ENCODE measurements at regions not wholly inside any gene's neighbourhood (a gene's known extent, or its start where the extent isn't known, plus 50 kb on each side); places are given as distances from the start of the nearest gene placed in this dataset.
"Not testable (repeated sequence)": the region's sequence is repeated elsewhere in the genome, so short reads cannot be mapped to it uniquely, and the experiment has no call there.

DNA sequence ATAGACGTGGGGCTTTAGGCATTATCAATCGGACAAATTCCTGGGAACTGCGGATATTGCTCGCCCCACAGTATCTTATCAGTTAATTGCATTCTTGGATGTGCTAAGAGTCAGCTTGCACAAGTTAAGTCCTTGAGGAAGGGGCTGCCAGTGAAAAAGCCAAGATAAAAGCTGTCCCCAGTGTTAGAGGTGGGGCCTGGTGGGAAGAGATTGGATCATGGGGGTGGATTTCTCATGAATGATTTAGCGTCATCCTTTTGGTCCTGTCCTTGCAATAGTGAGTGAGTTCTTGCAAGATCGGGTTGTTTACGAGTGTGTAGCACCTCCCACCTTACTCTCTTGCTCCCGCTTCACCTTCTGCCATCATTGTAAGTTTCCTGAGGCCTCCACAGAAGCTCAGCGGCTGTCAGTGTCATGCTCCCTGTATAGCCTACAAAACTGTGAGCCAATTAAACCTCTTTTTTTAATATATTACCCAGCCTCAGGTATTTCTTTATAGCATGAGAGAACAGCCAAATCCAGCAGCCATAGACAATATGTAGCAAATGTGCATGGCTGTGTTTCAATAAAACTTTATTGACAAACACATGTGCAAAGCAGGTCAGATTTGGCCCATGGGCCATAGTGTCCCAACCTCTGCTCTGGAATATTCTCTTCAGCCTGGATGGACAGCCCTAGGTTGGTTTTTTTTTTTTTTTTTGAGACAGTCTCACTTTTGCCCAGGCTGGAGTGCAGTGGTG is 189.2 kb downstream of the OTOP1 start:
- not testable (repeated sequence) for DNase-seq (ENCODE audit: low read depth in 2 of 2)

DNA sequence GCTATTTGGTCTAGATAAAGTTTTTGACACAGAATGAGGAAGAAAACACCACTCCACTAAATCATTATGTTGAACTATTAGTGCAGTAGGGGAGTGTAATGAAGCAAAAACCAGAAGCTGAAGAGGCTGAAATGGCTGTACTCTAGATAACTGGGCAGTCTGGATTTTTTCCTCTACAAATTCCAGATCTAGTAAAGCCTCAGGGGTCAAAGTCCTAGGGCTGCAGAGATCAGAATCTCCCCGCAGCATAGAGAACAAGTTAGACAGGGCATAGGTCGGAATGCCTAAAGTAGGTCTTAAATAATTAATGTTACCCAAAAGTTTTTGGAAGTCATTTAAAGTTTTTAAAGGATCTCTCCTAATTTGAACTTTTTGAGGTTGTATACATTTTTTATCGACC is 180.9 kb downstream of the OTOP1 start:
- DNase-seq (ENCODE audit: low read depth in 2 of 2): not testable (repeated sequence)

DNA sequence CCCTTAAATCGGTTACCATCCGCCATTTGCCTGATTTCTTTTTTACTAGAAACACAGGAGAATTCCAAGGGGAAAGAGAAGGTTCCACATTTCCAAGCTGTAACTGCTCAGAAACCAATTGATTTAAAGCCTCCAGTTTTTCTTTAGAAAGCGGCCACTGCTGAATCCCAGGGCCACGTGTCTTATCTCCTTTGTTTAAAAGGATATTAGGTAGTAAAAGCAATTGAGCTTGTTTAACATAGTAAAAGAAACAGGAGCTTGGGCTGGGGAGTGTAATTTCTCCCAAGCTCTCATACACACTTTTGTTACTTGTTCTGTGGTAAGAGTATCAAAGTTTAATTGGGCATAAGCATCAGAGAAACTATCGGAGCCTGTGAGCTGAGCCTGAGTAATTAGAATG is 180.0 kb downstream of the OTOP1 start:
- DNase-seq (ENCODE audit: low read depth in 2 of 2): not testable (repeated sequence)

DNA sequence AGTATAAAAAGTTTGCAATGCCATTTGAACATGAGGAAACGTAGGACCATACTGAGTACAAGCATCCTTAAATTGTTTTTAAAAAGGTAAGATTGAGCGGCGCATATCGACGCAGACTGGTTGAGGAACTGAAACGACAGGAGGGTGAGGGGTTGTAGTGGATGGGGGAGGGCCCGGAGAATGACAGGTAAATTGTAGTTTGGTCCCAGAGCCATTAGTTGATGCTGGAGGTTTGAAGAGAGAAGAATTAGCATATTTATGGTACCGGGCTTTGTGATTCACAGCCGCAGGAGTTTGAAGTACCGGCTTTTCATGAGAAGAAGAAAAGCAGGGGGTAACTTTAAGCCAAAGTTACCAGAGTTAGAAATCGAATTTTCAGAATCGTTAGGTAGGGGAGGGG is 179.5 kb downstream of the OTOP1 start:
- not testable (repeated sequence) for DNase-seq (ENCODE audit: low read depth in 2 of 2)

DNA sequence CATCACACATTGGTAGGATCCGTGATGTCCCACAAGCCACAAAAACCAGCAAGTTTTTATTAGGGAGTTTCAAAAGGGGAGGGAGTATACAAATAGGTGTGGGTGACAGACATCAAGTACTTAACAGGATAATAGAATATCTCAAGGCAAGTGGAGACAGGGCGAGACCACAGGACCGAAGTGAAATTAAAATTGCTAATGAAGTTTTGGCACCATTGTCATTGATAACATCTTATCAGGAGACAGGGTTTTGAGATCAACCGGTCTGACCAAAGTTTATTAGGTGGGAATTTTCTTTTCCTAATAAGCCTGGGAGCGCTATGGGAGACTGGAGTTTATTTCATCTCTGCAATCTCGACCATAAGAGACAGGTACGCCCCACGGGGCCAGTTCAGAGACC is 178.5 kb downstream of the OTOP1 start:
- not testable (repeated sequence) for DNase-seq (ENCODE audit: low read depth in 2 of 2)

DNA sequence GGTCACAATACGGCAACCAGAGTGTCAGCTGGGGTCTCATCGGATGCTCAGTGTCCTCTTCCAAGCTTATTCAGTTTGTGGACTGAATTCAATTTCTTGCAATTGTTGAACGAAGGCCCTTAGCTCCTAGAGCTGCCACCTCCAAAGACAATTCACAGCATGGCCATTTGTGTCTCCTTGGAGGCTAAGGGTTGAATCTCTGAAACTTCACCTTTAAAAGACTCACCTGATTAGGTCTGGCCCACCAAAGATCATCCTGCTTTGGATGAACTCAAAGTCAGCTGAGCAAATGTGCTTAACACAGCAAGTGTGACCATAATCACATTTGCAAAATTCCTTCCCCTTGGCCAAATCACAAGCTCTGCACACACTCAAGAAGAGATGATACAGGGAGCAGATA is 175.9 kb downstream of the OTOP1 start:
- not testable (repeated sequence) for DNase-seq (ENCODE audit: low read depth in 2 of 2)

DNA sequence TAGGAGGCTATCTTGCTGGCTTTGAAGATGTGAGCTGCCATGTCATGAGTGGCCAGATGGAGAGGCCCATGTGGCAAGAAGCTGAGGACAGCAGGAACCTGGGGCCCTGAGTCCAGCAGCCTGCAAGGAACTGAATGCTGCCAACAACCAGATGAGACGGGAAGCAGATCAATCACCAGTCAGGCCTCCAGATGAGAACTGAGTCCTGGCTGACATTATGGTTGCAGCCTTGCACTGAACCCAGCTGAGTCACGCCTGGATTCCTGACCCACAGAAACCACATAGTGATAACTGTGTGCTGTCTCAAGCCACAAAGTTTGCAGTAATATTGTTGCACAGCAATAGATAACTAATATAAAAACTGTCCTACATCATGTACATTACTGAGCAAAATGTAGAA is 173.8 kb downstream of the OTOP1 start:
- not testable (repeated sequence) for DNase-seq (ENCODE audit: low read depth in 2 of 2)

DNA sequence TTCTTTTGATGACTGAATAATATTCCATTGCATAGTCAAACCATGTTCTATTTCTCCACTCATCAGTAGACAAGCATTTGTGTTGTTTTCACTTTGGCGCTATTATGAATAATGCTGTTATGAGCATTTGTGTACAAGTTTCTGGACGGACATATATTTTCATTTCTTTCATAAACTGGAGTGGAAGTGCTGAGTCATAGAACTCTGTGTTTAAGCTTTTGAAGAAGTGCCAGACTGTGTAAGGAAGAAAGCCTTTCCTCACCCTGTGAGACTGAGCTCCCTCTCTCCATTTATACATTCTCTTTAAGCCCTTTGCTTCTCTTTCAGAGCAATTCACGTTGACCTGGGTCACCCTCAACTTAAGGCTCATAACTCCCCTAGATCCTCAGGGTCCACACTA is 169.5 kb downstream of the OTOP1 start:
- not testable (repeated sequence) for DNase-seq (ENCODE audit: low read depth in 2 of 2)

DNA sequence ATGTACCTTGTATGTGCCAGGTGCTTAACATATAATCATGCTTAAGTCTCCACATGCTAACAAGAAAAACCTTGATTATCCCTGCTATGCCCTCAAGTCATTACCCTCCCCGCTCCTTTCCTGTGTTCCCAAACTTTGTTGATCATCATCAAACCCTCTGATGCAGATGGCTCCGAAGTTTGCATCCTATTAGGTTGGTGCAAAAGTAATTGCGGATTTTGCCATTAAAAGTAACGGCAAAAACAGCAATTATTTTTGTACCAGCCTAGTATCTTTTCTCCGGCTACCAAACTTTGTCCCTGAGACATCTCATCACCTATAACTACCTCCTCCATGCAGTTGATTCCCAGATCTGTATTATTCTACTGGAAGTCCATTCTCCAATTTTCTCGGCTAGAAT is 142.6 kb downstream of the OTOP1 start:
- DNase-seq (ENCODE audit: low read depth in 2 of 2): not testable (repeated sequence)

DNA sequence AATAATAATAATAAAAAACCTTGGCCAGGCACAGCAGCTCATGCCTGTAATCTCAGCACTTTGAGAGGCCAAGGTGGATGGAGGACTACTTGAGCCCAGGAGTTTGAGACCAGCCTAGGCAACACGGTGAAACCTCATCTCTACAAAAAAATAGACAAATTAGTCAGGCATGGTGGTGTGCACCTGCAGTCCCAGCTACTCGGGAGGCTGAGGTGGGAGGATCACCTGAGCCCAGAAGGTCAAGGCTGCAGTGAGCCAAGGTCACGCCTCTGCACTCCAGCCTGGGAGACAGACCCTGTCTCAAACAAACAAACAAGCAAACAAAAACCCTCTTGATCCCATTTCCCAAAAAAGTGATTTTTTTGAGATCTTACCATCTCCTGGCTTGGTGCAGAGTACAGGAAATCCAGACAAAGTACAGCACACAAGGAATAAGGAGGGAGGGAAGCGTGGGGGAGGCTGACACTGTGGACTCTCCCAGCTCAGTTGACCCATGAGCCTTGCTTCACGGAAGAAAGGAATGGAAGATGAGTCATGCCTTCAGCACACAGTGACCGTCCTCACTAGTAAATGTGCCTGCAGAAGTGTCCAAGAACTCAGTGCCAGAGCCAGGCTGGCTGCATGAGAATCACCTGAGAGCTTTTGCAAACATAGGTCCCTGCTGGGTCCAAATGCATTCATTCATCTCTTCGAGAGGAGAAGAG is 136.9 kb downstream of the OTOP1 start:
- DNase-seq (ENCODE audit: low read depth in 2 of 2): not testable (repeated sequence)

DNA sequence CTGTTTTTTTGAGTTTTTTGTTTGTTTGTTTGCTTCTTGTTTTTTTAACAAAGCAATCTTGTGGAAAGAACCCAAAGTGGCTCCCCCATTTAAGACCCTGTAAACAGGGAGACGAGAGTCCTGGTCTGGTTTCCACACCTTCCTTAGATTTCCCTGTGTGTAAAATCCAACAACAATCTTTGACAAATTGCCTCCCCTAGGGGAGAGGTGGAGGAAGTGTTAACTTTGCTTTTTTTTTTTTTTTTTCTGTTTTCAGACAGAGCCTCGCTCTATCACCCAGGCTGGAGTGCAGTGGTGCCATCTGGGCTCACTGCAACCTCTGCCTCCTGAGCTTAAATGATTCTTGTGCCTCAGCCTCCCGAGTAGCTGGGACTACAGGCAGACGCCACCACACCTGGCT is 136.0 kb downstream of the OTOP1 start:
- DNase-seq (ENCODE audit: low read depth in 2 of 2): not testable (repeated sequence)

DNA sequence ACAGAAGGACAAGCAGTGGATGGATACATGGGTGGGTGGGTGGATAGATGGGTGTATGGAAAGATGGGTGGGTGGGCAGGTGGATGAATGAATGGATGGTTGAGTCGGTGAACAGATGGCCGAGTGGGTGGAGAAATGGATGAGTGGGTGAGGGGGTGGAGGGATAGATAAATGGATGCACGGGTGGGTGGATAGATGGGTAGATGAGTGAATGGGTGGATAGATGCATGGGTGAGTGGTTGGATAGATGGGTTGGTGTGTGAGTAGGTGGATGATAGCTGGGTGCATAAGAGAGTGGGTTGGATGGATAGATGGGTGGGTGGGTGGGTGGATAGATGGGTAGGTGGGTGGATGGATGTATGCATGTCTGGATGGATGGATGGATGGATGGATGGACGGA is 134.6 kb downstream of the OTOP1 start:
- not testable (repeated sequence) for DNase-seq (ENCODE audit: low read depth in 2 of 2)

DNA sequence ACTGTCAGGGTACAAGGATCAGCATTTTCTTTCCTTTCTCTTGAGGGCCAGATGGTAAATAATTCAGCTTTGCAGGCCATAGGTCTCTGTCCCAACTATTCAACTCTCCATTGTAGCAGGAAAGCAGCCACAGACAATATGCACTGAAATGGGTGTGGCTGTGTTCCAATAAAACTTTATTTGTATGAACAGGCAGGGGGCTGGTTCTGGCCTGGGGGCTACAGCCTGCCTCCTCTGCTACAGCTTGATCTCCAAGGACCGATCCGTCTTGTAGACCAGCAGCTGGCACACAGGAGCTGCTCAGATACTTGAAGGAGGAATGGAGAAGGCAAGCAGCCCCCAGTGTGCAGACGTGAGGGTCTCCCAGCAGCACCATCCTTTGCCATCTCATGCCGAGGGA is 127.1 kb downstream of the OTOP1 start:
- not testable (repeated sequence) for DNase-seq (ENCODE audit: low read depth in 2 of 2)

DNA sequence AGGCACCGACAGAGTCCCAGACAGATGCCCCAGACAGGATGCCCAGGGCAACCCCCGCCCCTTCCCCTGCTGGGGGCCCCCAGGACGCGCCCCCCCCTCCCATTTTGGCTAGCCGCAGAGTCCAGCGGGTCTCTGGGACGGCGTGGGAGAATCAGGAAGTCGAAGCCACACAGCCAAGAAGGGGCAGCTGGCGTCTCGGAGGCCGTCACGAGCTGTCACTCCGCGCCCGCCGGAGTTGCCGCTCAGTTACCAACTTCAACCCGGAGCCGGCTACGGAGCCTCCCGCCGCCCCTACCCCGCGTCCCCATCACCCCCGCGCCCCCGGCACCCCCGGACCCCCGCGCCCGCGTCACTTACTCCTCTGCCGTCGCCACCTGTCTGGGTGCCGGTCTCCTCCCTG is 119.8 kb downstream of the OTOP1 start:
- DNase-seq (ENCODE audit: low read depth in 2 of 2): not testable (repeated sequence)

DNA sequence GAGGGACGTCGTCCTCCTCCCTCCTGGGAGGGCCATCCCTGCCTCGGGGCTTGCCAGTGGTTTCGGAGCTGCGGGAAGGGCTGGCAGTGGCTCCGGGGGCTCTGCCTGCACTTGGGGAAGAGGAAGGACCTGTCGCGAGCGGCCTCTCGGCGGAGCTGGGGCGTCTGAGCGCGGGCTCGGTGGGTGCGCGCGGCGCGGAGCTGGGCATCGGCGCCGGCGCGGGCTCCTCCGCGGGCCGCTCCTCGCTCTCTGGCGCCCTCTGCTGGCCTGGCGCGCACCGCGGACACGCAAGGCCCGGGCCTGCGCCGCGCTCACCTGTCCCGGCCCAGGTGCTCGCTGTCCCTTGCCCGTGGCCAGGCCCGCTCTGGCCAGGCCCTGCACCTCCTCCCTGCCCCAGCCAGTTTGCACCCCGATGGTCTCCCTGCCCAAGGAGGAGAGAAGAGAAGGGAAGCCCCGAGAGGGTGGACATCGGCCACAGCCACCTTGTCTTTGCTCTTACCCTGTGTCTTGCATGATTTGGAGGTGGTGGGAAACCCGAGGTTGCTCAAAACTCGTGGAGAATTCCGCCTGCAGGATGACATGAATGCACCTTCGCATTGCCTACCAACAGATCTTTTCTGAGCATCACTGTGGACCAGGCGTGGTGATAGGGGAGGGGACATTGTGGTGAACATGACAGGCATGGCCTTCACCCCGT is 119.2 kb downstream of the OTOP1 start:
- peak; percentile 47 to 51 for DNase-seq (ENCODE audit: low read depth in 2 of 2)

DNA sequence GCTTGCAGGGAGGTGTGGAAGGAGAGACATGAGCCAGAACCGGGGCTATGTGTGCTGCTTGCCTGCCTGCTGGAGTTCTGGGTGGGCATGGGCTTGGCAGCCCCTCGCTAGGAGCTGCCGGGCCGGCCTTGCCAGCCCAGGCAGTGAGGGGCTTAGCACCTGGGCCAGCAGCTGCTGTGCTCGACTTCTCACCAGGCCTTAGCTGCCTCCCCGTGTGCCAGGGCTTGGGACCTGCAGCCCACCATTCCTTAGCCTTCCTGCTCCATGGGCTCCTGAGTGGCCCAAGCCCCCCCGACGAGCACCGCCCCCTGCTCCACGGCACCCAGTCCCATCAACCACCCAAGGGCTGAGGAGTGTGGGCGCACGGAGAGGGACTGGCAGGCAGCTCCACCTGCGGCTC is 111.3 kb downstream of the OTOP1 start:
- not testable (repeated sequence) for DNase-seq (ENCODE audit: low read depth in 2 of 2)

DNA sequence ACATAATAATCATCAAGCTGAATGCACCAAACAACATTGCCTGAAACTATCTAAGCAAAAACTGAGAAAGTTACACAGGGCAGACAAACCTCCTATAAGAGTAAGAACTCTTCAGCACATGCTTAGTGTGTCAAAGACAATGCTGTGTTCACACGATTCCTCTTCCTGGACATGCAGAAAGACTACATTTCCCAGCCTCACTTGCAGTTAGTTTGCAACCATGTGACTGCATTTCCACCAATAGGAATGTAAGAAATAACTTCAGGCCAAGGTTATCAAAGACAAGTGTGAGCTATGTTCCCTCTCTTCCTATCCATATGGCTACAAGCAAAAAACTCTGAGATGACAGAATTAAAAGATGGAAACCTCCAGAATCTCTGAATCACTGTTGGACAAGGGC is 109.8 kb downstream of the OTOP1 start:
- DNase-seq (ENCODE audit: low read depth in 2 of 2): not testable (repeated sequence)

DNA sequence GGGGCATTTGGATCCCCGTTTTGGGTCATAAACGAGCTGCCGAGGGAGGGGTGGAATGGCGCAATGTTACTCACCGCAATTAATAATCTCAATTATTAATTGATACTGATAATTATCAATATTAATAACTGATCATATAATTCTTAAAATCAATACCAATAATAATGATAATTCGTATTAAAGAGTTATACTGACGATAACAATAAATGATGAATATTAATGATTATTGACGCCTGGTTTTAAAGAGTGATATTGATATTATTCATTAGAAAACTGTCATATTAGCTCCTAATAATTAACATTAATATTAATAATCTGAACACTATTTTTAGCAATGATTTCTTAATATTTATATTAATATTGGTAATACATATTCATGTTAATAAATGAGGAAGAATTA is 92.4 kb downstream of the OTOP1 start:
- DNase-seq (ENCODE audit: low read depth in 2 of 2): not testable (repeated sequence)

DNA sequence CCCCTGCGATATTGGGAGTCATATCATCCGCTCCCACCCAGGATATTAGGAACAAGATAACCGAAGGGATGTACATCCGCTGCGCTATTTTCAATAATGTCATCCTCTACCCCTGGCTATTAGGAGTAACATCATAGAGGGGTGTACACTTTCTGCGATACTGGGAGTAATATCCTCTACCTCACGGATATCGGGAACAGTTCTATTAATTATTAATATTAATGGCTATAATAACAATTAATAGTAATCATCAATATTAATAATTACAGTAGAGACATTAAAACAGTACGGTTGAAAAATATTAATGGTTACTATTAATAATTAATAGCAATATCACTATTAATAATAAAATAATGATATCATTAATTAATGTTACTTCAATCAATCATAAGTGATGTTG is 90.1 kb downstream of the OTOP1 start:
- not testable (repeated sequence) for DNase-seq (ENCODE audit: low read depth in 2 of 2)

Data from stimulated activated CD8-positive, alpha-beta memory T cell treated with anti-CD3 and anti-CD28 coated beads, Interleukin-2, amount 100 ng/mL, for 1 hour (primary cell).